HG02759 (cell line): ENCODE measurements at regions not wholly inside any gene's neighbourhood (a gene's known extent, or its start where the extent isn't known, plus 50 kb on each side); places are given as distances from the start of the nearest gene placed in this dataset.

Source experiments
- ATAC-seq: cut with Tn5 transposase; IDR thresholded peaks from one replicate; pipeline ENCODE4 v1.9.1; 2021; ENCODE audit warnings: mild to moderate bottlenecking, moderate library complexity; ENCODE audit not compliant: unreplicated experiment

DNA sequence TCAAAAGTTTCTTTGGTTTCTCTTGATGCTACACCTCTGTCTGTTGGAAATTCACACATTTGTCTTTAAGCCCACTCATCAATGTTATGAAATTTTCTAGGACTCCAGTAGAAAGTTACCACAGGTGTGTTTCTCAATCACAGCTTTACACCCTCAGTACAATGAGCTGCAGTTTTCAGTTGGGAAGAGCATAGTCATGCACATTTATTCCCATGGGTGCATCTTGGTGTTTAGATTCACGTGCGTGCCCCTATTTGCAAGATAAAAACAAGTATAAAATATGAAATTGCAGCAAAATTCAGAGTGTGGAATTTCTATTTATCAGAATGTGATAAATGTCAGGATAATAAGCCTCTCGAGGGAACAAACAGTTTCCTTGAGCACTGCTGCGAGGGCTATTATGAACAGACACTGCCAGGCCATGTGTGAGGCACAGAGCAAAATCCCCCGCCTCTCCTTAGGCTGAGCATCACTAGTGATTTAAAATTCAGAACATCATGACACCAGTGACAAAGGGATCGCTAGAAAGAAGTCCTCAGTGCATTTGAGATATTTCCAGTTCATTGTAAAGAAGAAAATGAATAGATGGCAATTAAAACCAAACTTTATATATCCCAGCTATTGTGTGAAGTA is 512.2 kb upstream of the TCF4 start:
- ATAC-seq, result no peak

DNA sequence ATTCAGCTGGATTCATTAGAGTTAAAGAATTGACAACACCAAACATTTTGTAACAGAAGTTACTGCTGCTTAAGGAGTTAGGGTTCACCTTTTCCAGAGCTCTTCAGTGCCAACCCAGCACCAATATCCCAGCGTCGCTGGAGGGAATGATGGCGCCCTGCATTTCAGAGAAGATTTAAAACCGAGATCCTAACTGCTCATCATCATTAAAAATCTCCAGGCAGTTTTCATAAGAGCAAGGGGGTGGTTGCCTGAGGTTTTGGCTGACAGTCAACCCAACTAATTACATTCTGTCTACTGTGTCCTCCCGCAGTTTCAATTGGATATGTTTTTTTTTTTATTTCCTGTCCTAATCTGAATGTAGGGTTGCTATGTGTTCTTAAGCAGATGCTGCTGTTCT is 509.6 kb upstream of the TCF4 start:
- ATAC-seq, result no peak

DNA sequence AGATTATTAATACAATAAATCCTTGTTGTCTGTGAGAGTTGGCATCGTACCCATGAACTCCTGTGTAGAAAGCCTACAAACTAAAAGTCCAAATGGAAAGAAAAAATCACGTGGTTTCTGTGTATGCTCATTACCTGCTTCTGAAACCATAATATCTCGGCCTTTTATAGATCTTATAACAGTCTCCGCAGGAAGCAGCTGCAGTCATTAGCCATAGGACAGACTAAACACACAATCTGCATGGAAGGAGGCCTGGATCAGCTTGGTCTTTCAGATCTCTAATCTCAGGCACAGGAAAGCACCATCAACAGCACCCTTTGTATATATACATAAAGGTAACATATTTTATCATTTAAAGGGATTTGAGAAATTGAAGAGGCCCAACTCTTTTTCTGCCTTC is 508.9 kb upstream of the TCF4 start:
- no peak for ATAC-seq

DNA sequence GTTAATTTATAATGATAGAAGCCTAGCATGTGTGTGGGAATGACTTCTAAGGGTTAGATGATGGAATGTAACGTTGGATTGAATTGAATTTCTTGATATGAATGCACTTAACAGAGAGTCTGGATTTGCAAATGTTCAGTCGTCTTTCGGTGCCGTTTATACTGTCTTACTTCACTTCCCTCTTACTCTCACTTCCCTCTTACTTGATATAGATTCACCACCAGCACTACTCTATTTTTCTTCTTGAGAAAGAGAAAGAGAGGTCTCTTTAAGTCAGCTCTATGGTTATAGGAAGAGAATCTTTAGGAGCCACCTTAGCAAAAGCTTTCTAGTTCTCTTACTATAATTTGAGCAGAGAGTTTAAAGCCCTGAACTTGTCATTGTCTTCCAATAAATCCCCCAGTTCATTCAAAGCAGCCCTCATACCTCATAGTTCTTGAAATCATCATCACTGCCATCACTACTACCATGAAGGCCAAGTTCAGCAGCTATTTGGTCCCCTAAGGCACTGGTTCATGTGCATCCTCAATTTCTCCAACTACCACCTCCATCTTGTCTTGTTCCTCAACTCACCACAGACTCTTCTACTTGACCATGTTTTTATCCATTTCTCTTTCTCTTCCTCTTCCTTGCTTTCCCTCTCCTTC is 501.7 kb upstream of the TCF4 start:
- peak; percentile 48 for ATAC-seq

DNA sequence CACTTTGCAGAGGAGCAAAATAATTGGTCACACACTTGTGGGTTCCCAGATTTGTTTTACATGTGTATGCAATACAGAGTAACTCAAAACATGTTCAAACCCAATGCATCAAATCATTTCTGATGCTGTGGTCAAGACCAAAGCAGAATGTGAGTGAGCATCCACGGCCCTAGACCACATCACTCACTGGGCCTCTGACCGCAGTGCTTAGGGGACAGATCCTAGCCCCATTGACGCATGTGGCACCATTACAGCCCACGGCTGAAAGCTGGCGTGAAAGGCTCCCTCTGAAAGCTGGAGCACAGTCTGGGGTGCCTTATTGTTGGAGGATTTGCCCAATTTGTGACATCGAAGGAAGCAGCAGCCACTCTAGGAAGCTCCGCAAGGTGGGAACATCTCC is 498.8 kb upstream of the TCF4 start:
- no peak for ATAC-seq

DNA sequence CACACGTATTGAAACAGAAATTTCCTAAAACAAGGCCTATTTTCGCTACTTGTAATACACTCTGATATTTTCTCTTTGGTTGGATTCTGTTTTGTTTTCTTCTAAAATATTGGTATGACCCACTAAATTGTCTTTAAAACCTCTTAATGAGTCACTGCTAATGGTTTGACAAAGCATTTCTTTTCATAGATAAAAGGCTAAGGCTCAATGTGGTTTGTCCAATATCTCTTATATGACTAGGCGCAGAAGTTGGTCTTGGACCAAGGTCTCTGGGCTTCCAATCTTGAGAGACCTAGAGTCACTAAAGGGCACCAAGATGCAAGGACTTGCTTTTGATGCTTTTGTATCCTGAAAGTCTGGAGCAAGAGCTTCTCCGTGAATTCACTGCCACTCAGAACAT is 498.2 kb upstream of the TCF4 start:
- ATAC-seq, result no peak

DNA sequence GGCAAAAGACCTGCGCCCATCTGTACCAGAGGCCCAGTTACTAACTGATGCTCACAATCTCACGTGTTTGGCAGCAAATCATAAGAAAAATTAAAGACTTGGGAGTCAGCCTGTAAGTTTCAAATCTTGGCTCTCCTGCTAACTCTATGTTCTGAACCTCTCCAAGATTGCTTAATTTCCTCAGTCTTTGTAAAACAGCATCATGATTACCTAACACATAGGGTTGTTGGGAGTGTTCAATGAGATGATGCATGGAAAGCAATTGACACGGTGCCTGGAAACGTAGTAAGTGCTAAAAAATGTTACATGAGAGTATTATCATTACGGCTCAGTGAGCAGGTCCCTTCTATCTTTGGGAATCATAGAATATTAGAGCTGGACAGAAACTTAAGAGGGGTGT is 497.6 kb upstream of the TCF4 start:
- ATAC-seq, result no peak

DNA sequence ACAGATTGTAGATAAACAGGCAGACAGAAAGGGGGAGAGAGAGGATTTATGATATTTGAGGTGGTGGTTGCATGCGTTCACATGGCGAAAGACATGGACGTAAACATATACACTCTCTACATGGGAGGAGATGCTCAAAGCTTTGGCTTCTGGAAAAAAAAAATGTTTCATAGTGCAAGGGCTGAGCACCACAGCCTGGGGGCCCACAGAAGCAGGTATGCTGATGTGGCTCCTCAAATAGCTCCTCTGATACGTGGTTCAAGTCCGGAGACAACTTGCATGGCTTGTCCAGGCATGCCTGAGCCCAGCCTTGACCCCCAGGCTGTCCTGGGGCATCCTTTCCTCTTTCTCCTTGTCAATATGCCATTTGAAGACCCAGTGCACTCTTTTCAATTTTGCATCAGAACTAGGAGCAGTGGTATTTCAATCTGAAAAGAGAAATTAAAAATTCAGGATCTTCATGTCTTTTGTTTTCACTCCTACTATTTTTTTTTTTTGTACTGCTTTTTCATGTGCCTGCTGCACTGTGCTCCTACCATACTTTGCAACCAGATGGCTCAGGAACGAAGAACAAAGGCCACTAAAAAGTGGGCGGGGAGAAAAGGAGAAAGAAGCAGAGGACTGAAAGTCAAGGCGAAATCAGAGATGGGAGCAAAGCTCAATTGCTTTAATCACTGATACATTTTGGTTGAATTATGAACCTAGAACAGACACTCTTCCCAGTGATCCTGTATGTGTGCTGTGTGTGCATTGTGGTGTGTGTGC is 495.7 kb upstream of the TCF4 start:
- ATAC-seq, result no peak

DNA sequence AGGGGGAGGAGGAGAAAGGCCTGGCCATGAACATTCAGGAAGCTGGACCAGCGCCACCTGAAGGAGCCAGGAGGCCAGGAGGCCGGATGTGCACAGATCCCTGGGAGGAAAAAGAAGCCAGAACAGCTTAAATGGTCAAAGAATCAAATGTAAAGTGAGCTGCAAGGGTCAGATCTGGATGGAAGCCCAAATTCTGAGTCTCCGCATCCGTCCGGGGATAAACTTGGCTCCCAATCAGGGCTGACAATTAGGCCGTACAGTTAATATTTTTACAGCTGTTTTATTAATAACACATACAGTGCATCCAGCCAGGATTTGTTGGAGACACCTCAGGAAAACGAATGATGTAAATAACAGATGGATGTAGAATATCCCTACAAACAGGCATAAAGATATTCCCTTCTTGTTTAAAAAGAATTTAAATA is 495.1 kb upstream of the TCF4 start:
- no peak for ATAC-seq

DNA sequence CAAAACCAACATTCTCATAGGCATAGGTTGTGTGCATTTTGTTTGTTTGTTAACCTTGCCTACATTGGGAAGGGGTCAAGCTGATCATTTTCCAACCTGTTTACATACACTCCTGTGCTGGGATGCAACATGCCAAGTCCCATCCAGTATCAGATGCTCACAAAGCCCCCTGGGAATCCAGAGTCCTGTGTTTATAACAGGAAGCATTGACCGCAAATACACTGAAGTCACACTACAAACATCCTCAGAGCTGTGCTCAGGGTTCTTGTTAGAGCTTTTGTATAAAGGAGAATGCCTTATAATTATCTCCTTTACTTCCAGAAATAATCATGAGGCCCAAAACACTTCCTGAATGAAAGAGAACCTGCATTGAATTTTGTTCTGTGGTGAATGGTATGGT is 488.7 kb upstream of the TCF4 start:
- no peak for ATAC-seq

DNA sequence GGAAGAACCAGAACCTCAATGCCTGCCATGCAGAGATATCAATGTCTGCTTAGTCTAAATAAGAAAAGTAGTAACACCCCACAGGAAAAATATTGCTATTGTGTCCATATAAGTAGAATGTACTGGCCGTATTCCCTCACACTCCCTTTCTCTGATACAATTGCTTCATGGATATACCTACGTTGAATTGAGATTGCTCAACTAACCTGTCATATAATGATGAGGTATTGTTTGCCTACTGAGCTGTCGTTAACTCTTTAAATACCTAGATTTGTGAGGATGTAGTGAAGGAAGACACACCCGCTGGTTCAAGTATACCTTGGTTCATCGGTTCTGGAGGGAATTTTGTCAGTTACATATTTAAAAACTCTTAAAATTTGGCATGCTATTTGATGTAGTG is 480.7 kb upstream of the TCF4 start:
- ATAC-seq, result no peak

DNA sequence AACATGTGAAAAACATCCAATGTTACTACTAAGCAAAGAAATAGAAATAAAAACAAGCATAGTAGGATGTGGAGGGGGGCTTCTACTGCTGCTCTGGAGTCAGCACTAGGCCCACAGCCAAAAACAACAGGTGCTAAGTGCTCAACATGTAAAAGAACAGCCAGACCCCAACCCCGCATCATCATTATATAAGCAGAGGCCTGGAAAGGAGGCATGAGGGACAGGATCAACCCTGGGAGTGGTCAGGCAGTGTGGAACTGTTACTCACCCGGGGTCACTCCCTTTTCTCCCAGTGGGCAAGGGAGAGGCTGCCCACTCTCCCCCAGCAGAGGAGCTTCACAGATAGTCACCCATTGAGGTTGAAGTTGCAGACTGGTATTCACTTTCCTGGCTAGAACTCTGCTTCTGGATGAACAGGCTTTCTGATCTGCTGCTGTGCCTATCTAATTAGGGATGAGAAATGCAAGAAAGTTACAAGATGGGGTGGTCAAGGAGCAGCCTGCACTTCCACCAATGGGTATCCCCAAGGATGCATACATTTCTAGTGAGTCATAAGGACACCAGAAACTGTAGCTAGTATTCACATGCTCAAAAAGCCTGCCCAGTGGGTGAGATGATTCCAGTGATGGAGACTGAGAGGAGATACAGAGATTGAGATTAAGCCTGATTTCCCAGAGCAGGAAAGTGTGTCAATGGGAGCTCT is 480.1 kb upstream of the TCF4 start:
- ATAC-seq, result no peak

DNA sequence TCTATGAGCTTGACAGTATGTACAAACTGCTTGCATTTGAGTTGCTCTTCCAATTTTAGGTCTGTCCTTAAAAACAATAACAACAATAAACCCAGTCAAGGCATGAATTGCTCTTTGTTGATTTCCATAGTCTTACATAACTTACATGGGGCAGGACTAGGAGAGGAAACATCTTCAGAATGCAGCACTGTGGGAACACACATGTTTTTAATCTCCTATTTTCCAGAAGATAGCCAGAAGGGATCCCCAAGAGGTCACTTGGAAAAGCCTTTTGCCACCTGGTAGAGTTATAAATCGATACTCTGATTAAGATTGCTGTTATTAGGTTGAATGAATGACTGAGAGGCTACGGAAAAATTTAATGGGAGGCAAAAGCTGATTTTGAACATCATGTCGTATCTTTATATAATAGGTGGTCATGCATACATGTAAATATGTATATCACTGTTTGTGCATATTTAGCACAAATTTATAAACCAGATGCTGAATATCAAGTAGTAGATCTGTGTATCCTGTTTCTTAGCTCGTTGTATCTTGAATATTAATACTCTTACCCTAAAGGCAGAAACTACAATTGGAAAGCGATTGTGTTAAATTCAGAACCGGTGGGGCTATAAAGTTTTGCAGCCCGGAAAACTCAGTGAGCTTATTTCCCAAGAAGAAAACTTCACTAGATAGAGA is 479.4 kb upstream of the TCF4 start:
- no peak for ATAC-seq

DNA sequence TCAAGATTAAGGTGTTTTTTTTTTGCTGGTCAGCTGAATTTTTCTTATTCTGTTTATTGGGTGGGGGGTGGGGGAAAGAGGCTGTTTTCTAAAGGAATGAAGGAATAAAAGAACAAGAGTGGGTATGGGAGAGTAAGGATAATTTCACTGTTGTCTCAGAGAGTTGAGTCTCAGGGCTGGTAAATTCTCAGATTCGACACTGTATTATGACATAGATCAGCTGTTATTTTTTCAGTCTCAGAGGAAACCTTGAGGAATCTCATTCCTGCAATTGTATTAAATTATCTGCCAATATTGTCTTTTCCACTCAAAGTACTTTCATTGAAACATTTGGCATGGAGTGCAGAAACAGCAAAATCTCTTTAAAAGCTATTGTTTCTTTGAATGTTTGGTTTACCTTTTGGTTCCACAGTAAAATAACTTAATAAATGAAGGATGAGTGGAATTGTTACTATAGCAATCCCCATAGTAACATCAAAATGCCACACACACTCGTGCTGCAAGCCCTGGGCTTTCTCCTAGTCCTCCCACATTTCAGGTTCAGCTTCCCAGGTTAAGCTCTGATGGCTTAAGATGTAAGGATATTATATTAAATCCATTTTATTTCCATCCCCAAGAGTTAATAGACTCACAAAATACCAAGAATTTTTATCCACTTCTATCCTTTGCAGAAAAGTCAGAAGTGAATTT is 478.7 kb upstream of the TCF4 start:
- ATAC-seq, result no peak

DNA sequence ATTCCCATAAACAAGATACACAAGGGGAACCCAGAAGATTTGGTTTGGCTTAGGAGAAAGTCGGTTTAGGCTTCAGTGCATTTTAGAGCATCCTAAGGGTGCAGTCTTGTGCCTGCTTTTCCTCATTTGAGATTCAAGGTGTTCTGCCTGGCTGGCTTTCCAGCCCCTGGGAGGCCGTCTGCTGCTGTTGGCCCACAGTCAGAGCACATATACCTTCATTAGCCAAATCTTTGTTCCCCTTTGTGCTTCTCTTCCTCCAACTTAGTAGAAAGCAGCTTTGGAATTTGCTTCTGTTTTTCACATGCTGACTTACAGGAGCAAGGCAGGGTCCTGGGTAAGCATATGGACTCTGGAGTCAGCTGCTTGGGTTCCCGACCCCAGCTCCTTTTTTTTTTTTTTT is 477.1 kb upstream of the TCF4 start:
- ATAC-seq, result no peak

DNA sequence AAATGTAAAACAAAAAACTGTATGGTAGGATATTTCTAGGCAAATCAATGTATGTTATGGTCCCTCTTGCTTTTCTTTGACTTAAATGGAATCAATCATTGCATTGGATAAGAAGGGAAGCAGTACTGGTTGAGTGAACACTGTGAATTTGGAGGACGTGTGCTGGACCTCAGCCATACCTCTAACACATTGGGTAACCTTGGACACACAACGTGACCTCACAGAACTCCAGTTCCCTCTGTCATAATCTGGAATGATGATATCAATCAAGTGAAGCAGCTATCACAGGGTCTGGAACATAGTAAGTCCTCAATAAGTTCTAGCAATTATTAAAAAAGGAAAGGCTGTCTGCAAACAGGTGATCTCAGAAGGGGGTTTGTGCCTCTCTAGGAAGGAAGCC is 474.9 kb upstream of the TCF4 start:
- no peak for ATAC-seq

DNA sequence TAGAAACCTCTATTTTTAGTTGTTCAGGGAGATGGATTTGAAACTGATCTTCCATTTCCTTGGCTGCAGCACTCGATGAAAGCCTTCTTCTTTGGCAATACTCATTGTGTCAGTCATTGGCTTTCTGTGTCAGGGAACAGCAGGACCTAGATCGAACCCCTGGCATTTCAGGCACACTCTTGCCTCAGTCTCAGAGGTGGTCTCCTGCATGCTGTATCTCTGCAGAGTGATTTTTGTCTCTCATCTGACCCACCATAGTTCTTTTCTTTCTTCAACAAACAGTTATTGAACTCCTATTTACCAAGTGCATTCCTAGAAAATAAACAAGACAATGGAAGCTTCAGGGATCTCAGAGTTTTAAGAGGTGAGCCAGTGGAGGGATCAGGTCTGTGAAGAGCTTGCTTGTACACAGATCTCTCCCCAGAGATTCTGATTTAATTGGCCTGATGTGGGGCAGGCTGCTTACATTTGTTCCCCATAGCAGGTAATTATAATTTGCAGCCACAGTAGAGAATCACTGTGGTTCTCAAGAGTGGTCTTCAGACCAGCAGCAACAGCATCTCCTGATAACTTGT is 473.1 kb upstream of the TCF4 start:
- ATAC-seq, result no peak

DNA sequence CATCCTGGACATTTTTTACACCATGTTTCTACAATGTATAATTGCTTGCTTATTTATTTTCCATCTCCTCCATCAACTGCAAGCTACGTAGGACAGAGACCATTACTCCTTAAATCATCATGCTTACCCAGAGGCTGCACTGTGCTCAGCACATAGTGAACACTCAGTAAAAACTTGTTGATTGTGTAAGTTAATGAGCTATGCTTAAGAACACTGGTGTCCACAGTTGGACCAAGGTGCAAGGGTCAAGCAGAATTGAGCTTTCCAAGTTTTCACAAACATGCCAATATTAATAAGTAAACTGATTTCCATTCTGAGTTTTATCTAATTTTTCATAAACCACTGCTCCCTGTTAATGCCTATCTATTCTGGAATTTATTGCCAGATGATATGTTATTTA is 464.2 kb upstream of the TCF4 start:
- no peak for ATAC-seq

DNA sequence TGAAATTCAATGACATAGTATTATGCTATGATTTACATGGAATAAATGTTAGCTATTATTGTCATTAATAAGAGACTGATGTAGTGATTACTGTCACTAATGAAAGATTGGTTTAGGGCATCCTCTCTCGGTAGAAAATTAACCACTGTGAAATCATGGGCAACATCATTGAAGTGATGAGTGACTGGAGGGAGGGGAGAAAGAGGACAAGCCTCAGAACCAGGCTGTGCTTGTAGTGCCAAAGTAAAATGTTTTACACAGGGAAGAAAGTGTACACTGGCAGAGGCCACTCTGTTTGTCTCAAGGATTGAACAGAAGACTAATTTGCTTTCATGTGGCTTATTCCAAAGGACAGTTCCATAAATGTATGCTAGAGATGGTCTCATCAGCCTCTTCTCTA is 456.2 kb upstream of the TCF4 start:
- no peak for ATAC-seq

DNA sequence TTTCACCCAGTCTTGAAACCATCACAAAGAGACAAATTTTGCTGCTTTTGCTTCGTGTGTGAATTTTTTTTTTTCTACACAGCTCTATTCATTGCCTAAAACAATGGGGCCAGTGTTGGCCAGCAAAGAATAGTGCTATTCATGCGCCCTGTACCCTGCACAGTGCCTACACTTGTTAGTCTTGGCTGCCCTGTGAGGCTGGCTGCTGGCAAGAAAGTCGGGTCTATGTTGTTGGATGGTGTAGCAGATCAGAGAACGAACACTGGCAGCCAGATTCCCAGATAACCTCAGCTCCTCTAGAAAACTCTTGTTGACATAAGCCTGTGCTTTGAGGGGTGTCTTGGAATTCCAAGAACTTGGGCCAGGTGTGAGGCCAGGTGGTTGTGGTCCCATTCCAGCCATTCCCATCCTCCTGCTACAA is 455.7 kb upstream of the TCF4 start:
- no peak for ATAC-seq
